Prostate gland (tissue), 2 donors: ENCODE measurements at regions not wholly inside any gene's neighbourhood (a gene's known extent, or its start where the extent isn't known, plus 50 kb on each side); places are given as distances from the start of the nearest gene placed in this dataset.

Experiments used
- CTCF ChIP-seq, 4 experiments: fragments of 200-600 bp in 2 of 4; fragments of 450-650 bp in 2 of 4; sonication (generic) in 2 of 4; IDR thresholded peaks; 1 replicate in 3 of 4; 2 replicates in 1 of 4; pipeline ENCODE4 v1.5.1; 2016 to 2019; ENCODE audit warnings: antibody characterized with exemption in 4 of 4, mild to moderate bottlenecking in 2 of 4, moderate library complexity in 2 of 4
- POLR2A ChIP-seq: fragments of 450-650 bp; IDR thresholded peaks from one replicate; pipeline ENCODE4 v1.6.1; 2016; ENCODE audit warnings: antibody characterized with exemption, mild to moderate bottlenecking
- POLR2AphosphoS5 ChIP-seq: sonication (generic); formaldehyde crosslinking; IDR thresholded peaks from one replicate; pipeline ENCODE4 v1.6.1; 2017; ENCODE audit warnings: antibody characterized with exemption

- TF ChIP-seq CTCF (IDR thresholded peaks at IDR 0.05) (no peak), POLR2A (no peak), POLR2AphosphoS5 (no peak)
These were observed 431.2 kb downstream of the IRS2 start for GRCh38 chr13:109355166-109355565.
